SK-N-SH (cell line): ENCODE measurements at regions not wholly inside any gene's neighbourhood (a gene's known extent, or its start where the extent isn't known, plus 50 kb on each side); places are given as distances from the start of the nearest gene placed in this dataset.

Experiments
- CTCF ChIA-PET: fragments of 300-600, 350-600 bp; formaldehyde crosslinking; extraction: SDS; loops from one replicate; lab custom pipeline; 2021; lab: Yijun Ruan, JAX
- POLR2A ChIA-PET: fragments of 350-600 bp; sonication (Branson Sonifier 250); formaldehyde crosslinking; extraction: SDS; loops from one replicate; lab custom pipeline; 2020; ENCODE audit warnings: antibody characterized with exemption, inconsistent platforms; lab: Yijun Ruan, JAX
- DNase-seq: peaks from one replicate; pipeline ENCODE4 v3.0.0; 2012
- H2AFZ ChIP-seq: fragments of 200-600 bp; sonication (generic); 2 replicates; pipeline ENCODE4 v1.8.1; 2016; ENCODE audit warnings: antibody characterized with exemption, mild to moderate bottlenecking, low read depth
- H3F3A ChIP-seq: fragments of 200-600 bp; sonication (generic); replicated peaks from 2 replicates; pipeline ENCODE3; 2016; ENCODE audit warnings: antibody characterized with exemption, mild to moderate bottlenecking; ENCODE audit not compliant: insufficient read depth
- H3K27ac ChIP-seq, 2 experiments: fragments of 200-500 bp in 1 of 2; fragments of 200-600 bp in 1 of 2; sonication (Bioruptor generic) in 1 of 2; sonication (generic), shearing (Covaris generic) in 1 of 2; 2 replicates each; pipeline versions ENCODE4 v1.5.1 to v1.6.1; 2014 to 2016; ENCODE audit warnings: low read depth in 2 of 2, inconsistent platforms in 1 of 2, low read length in 1 of 2, mild to moderate bottlenecking in 1 of 2, mixed read lengths in 1 of 2
- H3K27me3 ChIP-seq: fragments of 200-600 bp; sonication (generic), shearing (Covaris generic); 2 replicates; pipeline ENCODE4 v1.6.1; 2016; ENCODE audit warnings: mixed run types; ENCODE audit not compliant: insufficient read depth
- H3K36me3 ChIP-seq, 2 experiments: fragments of 200-500 bp in 1 of 2; fragments of 200-600 bp in 1 of 2; sonication (Bioruptor generic) in 1 of 2; sonication (generic) in 1 of 2; replicated peaks in 1 of 2; 2 replicates each; pipeline versions ENCODE3 to v1.5.1; 2014 to 2016; ENCODE audit warnings: low read length in 1 of 2, mild to moderate bottlenecking in 1 of 2; ENCODE audit not compliant: insufficient read depth in 2 of 2, control insufficient read depth in 1 of 2
- H3K4me1 ChIP-seq, 2 experiments: fragments of 200-500 bp in 1 of 2; fragments of 200-600 bp in 1 of 2; sonication (Bioruptor generic) in 1 of 2; sonication (generic), shearing (Covaris generic) in 1 of 2; 2 replicates each; pipeline versions ENCODE4 v1.5.1 to v1.6.1; 2014 to 2016; ENCODE audit warnings: low read depth in 1 of 2, low read length in 1 of 2, mixed run types in 1 of 2; ENCODE audit not compliant: insufficient read depth in 2 of 2, control insufficient read depth in 1 of 2
- H3K4me2 ChIP-seq: fragments of 200-600 bp; sonication (generic), shearing (Covaris generic); 2 replicates; pipeline ENCODE4 v1.6.1; 2017; ENCODE audit warnings: mixed run types
- H3K4me3 ChIP-seq, 2 experiments: fragments of 200-500 bp in 1 of 2; fragments of 200-600 bp in 1 of 2; sonication (Bioruptor generic) in 1 of 2; sonication (generic), shearing (Covaris generic) in 1 of 2; 2 replicates each; pipeline versions ENCODE4 v1.5.1 to v1.8.1; 2014 to 2016; ENCODE audit warnings: low read depth in 2 of 2, inconsistent platforms in 1 of 2, low read length in 1 of 2, mild to moderate bottlenecking in 1 of 2, mixed read lengths in 1 of 2, moderate library complexity in 1 of 2
- H3K79me2 ChIP-seq: fragments of 200-600 bp; sonication (generic); 2 replicates; pipeline ENCODE4 v1.8.1; 2017; ENCODE audit warnings: mild to moderate bottlenecking; ENCODE audit not compliant: insufficient read depth
- H3K9ac ChIP-seq: fragments of 200-600 bp; sonication (generic); 2 replicates; pipeline ENCODE4 v1.6.1; 2017; ENCODE audit warnings: mixed run types
- H3K9me2 ChIP-seq: fragments of 200-600 bp; sonication (generic); 2 replicates; pipeline ENCODE4 v1.6.1; 2017; ENCODE audit warnings: mixed run types
- H3K9me3 ChIP-seq: fragments of 200-600 bp; sonication (generic); 2 replicates; pipeline ENCODE4 v1.6.1; 2017; ENCODE audit warnings: mixed run types, mild to moderate bottlenecking, moderate library complexity
- H4K20me1 ChIP-seq: fragments of 200-600 bp; sonication (generic); 2 replicates; pipeline ENCODE4 v1.6.1; 2017; ENCODE audit warnings: mild to moderate bottlenecking, mixed run types; ENCODE audit not compliant: insufficient read depth
- CHD2 ChIP-seq: fragments of 150-350 bp; IDR thresholded peaks from 2 replicates; pipeline ENCODE4 v1.6.1; 2018; ENCODE audit warnings: low read length; ENCODE audit not compliant: partially characterized antibody
- ELF1 ChIP-seq: IDR thresholded peaks from 2 replicates; pipeline ENCODE4 v1.4.0; 2012
- EP300 ChIP-seq, 2 experiments: IDR thresholded peaks; 2 replicates each; pipeline versions ENCODE4 v1.4.0 to v1.6.1; 2012; ENCODE audit warnings: borderline replicate concordance in 1 of 2, low read depth in 1 of 2, low read length in 1 of 2
- EZH2phosphoT487 ChIP-seq: fragments of 200-600 bp; sonication (generic); IDR thresholded peaks from 2 replicates; pipeline ENCODE4 v1.6.1; 2017; ENCODE audit warnings: low read depth, mixed run types, mild to moderate bottlenecking, antibody characterized with exemption, moderate library complexity, borderline replicate concordance
- FOXJ3 ChIP-seq: sonication (generic); formaldehyde crosslinking; IDR thresholded peaks from 2 replicates; pipeline ENCODE4 v1.5.1; 2020; ENCODE audit warnings: mild to moderate bottlenecking, missing genetic modification reagents
- FOXM1 ChIP-seq: IDR thresholded peaks from 2 replicates; pipeline ENCODE4 v1.4.0; 2012; ENCODE audit warnings: low read depth, mild to moderate bottlenecking
- GABPA ChIP-seq: IDR thresholded peaks from 2 replicates; pipeline ENCODE4 v1.4.0; 2012; ENCODE audit warnings: low read depth, mild to moderate bottlenecking
- GATA2 ChIP-seq: sonication (generic); formaldehyde crosslinking; IDR thresholded peaks from 2 replicates; pipeline ENCODE4 v1.5.0; 2020; ENCODE audit warnings: mild to moderate bottlenecking, missing genetic modification reagents
- JUND ChIP-seq: IDR thresholded peaks from 2 replicates; pipeline ENCODE4 v1.4.0; 2012
- MAX ChIP-seq: IDR thresholded peaks from 2 replicates; pipeline ENCODE4 v1.4.0; 2012; ENCODE audit warnings: low read depth
- MEF2A ChIP-seq: IDR thresholded peaks from 2 replicates; pipeline ENCODE4 v1.4.0; 2012; ENCODE audit warnings: low read depth, borderline replicate concordance
- NFIC ChIP-seq: IDR thresholded peaks from 2 replicates; pipeline ENCODE4 v1.4.0; 2012; ENCODE audit warnings: borderline replicate concordance
- NRF1 ChIP-seq: IDR thresholded peaks from 2 replicates; pipeline ENCODE4 v1.6.1; 2012; ENCODE audit warnings: low read depth, mild to moderate bottlenecking, low read length
- PBX3 ChIP-seq: IDR thresholded peaks from 2 replicates; pipeline ENCODE4; 2012
- POLR2AphosphoS5 ChIP-seq: IDR thresholded peaks from 2 replicates; pipeline ENCODE4 v1.6.1; 2012; ENCODE audit warnings: low read depth, low read length
- RAD21 ChIP-seq: IDR thresholded peaks from 2 replicates; pipeline ENCODE4 v1.6.1; 2012; ENCODE audit warnings: mild to moderate bottlenecking, low read length
- RCOR1 ChIP-seq: fragments of 150-350 bp; IDR thresholded peaks from 2 replicates; pipeline ENCODE4 v1.6.1; 2017; ENCODE audit warnings: antibody characterized with exemption, low read length
- RFX5 ChIP-seq: IDR thresholded peaks from 2 replicates; pipeline ENCODE4 v1.6.1; 2012; ENCODE audit warnings: mild to moderate bottlenecking, improper control_type of control experiment, low read length
- RXRA ChIP-seq: IDR thresholded peaks from 2 replicates; pipeline ENCODE4 v1.4.0; 2012; ENCODE audit warnings: low read depth, mild to moderate bottlenecking, borderline replicate concordance
- SIN3A ChIP-seq: IDR thresholded peaks from 2 replicates; pipeline ENCODE4 v1.6.1; 2012; ENCODE audit warnings: low read depth, mild to moderate bottlenecking, low read length, moderate library complexity, borderline replicate concordance
- SMC3 ChIP-seq: IDR thresholded peaks from 2 replicates; pipeline ENCODE4 v1.6.1; 2012; ENCODE audit warnings: low read depth, low read length, improper control_type of control experiment
- TAF1 ChIP-seq: IDR thresholded peaks from 2 replicates; pipeline ENCODE4 v1.6.1; 2012; ENCODE audit warnings: low read depth, mild to moderate bottlenecking, low read length, moderate library complexity, borderline replicate concordance
- TCF12 ChIP-seq: IDR thresholded peaks from 2 replicates; pipeline ENCODE4 v1.4.0; 2012
- TEAD4 ChIP-seq: IDR thresholded peaks from 2 replicates; pipeline ENCODE4 v1.4.0; 2012; ENCODE audit warnings: mild to moderate bottlenecking, borderline replicate concordance; ENCODE audit not compliant: insufficient read depth
- USF2 ChIP-seq: fragments of 150-350 bp; IDR thresholded peaks from 2 replicates; pipeline ENCODE4 v1.6.1; 2017; ENCODE audit warnings: antibody characterized with exemption, low read length, low read depth, borderline replicate concordance
- YY1 ChIP-seq: IDR thresholded peaks from 2 replicates; pipeline ENCODE4 v1.4.0; 2012; ENCODE audit warnings: low read depth, mild to moderate bottlenecking
- ZBTB33 ChIP-seq: IDR thresholded peaks from 2 replicates; pipeline ENCODE4 v1.4.0; 2012; ENCODE audit warnings: low read depth, borderline replicate concordance
- WGBS: methylation state at CpG from one replicate; pipeline ENCODE4 v1.1.6; 2017; ENCODE audit warnings: low lambda C conversion rate; 5-methylcytosine and 5-hydroxymethylcytosine counted together

GRCh38 chr16:64419832-64420231 lies 702.0 kb downstream of the CDH11 start (continued):
- TF ChIP-seq NRF1 = no peak
- TF ChIP-seq FOXM1 = no peak
- no peak for TF ChIP-seq TCF12
- TF ChIP-seq EZH2phosphoT487 = no peak
- TF ChIP-seq JUND = no peak
- TF ChIP-seq SIN3A = no peak
- TF ChIP-seq ZBTB33 = no peak
- no peak for TF ChIP-seq POLR2AphosphoS5

- Histone ChIP-seq H3F3A (peaks cover 26% of the 10 kb centered on the region), H3K9me3 (no peaks in the 10 kb centered on the region), H3K79me2 (no peaks in the 10 kb centered on the region), H2AFZ (peak overlapping the region; percentile 7), H3K36me3 (no peaks in the 10 kb centered on the region), H3K9me2 (no peaks in the 10 kb centered on the region), H3K27me3 (no peaks in the 10 kb centered on the region), H3K4me2 (peak overlapping the region; percentile 16; the same call in 1 of the 2 replicates), H3K9ac (peak overlapping the region; percentile 7; the same call in 1 of the 2 replicates), H4K20me1 (no peaks in the 10 kb centered on the region), H3K27ac (peak overlapping the region; percentile 12 to 71; a peak in 3 of 4 replicates), H3K4me3 (no peak overlapping the region), H3K4me1 (peaks cover 0 to 8% of the 10 kb centered on the region in 2 experiments; a peak in 2 of 4 replicates)
- POLR2A ChIA-PET = no interaction called here
- no peak for DNase-seq
- 24% methylated on average over 1 of the region's 1 CpG for WGBS
- CTCF ChIA-PET = no interaction called here
- TF ChIP-seq YY1 (no peak), RCOR1 (no peak), NFIC (peak; percentile 72; the same call in 1 of the 2 replicates), PBX3 (peak; percentile 78), TEAD4 (peak; percentile 62; the same call in 1 of the 2 replicates), SMC3 (no peak), ELF1 (no peak), MAX (0 out of 2 replicates have a peak, but pooled peaks have one; percentile 28), FOXJ3 (CRISPR knock-in tag) (no peak), RFX5 (no peak), GABPA (no peak), EZH2phosphoT487 (no peak), RAD21 (no peak), GATA2 (CRISPR knock-in tag) (no peak), TAF1 (no peak), CHD2 (no peak), RXRA (peak; percentile 64; the same call in 1 of the 2 replicates), FOXM1 (no peak), USF2 (no peak), EP300 (IDR thresholded peaks at IDR 0.05; ENCODE audit: borderline replicate concordance in 1 of 2, low read depth in 1 of 2, low read length in 1 of 2) (peak; percentile 19 to 51; a peak in 1 of 4 replicates), TCF12 (peak; percentile 71), ZBTB33 (no peak), MEF2A (no peak)
Measured at GRCh38 chr16:64417711-64418227, 704.1 kb downstream of the CDH11 start.
